ENCODE measurements at regions not wholly inside any gene's neighbourhood (a gene's known extent, or its start where the extent isn't known, plus 50 kb on each side); places are given as distances from the start of the nearest gene placed in this dataset.

DNA sequence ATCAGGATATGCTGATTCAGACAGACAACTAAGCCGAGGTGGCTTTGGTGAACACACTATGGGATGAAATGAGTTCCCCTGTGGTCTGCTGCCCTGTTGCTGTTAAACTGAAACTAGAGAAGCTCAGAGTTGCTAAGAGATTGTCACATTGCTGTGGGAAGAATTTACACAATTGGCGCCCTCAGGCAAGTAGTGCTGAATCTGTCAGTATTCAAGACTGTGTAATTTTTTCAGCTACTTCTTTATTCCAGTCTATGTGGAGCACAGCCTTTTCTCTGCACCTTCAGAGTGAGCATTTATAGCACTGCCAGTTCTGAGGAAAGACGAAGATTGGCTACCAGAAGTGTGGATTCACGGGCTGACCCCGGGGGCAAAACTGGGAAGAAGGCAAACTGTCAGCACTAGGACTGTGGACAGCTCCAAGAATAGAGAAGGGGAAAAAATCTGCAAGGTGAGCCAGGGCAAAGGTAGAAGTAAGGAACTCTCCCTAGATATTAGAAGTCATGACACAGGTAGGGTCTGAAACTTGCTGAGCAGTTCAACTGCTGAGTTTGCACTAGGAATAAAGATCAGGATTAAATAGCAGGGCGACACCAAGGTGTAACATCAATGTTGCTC, 218.8 kb upstream of the TMPO start:
- no peak overlapping the region for H3K4me2 ChIP-seq (ENCODE audit: low read length)
- TF ChIP-seq, protein P1, sequence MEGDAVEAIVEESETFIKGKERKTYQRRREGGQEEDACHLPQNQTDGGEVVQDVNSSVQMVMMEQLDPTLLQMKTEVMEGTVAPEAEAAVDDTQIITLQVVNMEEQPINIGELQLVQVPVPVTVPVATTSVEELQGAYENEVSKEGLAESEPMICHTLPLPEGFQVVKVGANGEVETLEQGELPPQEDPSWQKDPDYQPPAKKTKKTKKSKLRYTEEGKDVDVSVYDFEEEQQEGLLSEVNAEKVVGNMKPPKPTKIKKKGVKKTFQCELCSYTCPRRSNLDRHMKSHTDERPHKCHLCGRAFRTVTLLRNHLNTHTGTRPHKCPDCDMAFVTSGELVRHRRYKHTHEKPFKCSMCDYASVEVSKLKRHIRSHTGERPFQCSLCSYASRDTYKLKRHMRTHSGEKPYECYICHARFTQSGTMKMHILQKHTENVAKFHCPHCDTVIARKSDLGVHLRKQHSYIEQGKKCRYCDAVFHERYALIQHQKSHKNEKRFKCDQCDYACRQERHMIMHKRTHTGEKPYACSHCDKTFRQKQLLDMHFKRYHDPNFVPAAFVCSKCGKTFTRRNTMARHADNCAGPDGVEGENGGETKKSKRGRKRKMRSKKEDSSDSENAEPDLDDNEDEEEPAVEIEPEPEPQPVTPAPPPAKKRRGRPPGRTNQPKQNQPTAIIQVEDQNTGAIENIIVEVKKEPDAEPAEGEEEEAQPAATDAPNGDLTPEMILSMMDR (IDR thresholded peaks at IDR 0.05; ENCODE audit: low read depth, low read length) = no peak
- no peak for TF ChIP-seq EZH2phosphoT487 (IDR thresholded peaks at IDR 0.05; ENCODE audit: low read depth)
- no peak overlapping the region for H3K9ac ChIP-seq (ENCODE audit: low read length)
- no peaks in the 10 kb centered on the region for H3K79me2 ChIP-seq (ENCODE audit: low read length)
- peaks cover 13% of the 10 kb centered on the region; the same call in 1 of the 2 replicates for H4K20me1 ChIP-seq (ENCODE audit: insufficient read depth, low read length)
- peaks cover 84% of the 10 kb centered on the region for H3K27me3 ChIP-seq (ENCODE audit: low read depth, low read length)
- no peak overlapping the region for H2AFZ ChIP-seq (ENCODE audit: low read depth, low read length)
- H3K27ac ChIP-seq (ENCODE audit: low read length) = no peak overlapping the region
- H3K4me1 ChIP-seq (ENCODE audit: low read length) = no peaks in the 10 kb centered on the region
- H3K4me3 ChIP-seq (ENCODE audit: low read length) = no peak overlapping the region
- no peaks in the 10 kb centered on the region for H3K36me3 ChIP-seq (replicated peaks; ENCODE audit: low read depth, low read length)
- no peaks in the 10 kb centered on the region for H3K9me3 ChIP-seq (ENCODE audit: insufficient read depth, low read length)

DNA sequence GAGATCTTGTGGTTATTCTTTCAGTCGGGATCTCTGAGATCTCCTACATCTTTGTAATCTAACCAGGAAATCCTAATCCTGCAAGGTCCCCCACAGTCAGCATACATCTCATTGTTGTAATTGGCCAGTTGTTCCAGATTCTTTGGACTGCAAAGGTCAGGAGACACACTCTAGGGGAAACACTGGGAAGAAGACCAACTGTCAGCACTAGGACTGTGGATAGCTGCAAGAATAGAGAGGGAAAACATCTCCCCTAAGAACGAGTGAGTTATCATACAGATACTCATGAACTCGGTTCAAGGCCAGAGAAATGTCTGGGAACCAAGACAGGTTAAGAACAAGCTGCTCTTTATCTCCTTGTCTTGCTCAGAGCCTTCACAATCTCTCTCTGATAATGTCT, 217.9 kb upstream of the TMPO start:
- Histone ChIP-seq H3K4me3 (ENCODE audit: low read length) (no peak overlapping the region), H4K20me1 (ENCODE audit: insufficient read depth, low read length) (peaks cover 13% of the 10 kb centered on the region; the same call in 1 of the 2 replicates), H3K27ac (ENCODE audit: low read length) (no peak overlapping the region), H3K27me3 (ENCODE audit: low read depth, low read length) (peaks cover 82% of the 10 kb centered on the region), H3K79me2 (ENCODE audit: low read length) (no peaks in the 10 kb centered on the region), H3K36me3 (replicated peaks; ENCODE audit: low read depth, low read length) (no peaks in the 10 kb centered on the region), H3K9ac (ENCODE audit: low read length) (no peak overlapping the region), H2AFZ (ENCODE audit: low read depth, low read length) (no peak overlapping the region), H3K4me2 (ENCODE audit: low read length) (no peak overlapping the region), H3K4me1 (ENCODE audit: low read length) (no peaks in the 10 kb centered on the region), H3K9me3 (ENCODE audit: insufficient read depth, low read length) (no peaks in the 10 kb centered on the region)
- no peak for TF ChIP-seq EZH2phosphoT487 (IDR thresholded peaks at IDR 0.05; ENCODE audit: low read depth)
- TF ChIP-seq, protein P1 (IDR thresholded peaks at IDR 0.05; ENCODE audit: low read depth, low read length) = no peak

DNA sequence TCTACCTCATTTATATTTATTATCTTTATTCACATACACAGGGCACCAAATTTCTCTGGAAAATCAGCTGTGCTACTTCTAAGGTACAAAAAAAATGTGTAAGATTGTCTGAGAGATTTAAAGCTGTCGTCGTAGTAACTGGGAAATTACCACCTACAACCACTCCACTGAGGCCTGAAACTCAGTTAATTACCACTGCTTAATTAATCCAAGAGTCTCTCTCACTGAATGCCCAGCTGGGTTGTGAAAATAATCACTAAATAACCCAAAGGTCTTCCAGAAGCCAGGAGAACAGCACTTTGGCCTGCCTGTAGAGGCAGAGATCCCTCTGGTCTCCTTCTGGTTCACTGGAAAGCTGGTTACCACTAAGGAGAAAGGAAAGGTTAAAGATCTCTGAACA, 207.2 kb upstream of the TMPO start:
- Histone ChIP-seq H4K20me1 (ENCODE audit: insufficient read depth, low read length) (no peaks in the 10 kb centered on the region), H3K79me2 (ENCODE audit: low read length) (no peaks in the 10 kb centered on the region), H3K4me2 (ENCODE audit: low read length) (no peak overlapping the region), H3K9ac (ENCODE audit: low read length) (no peak overlapping the region), H3K27ac (ENCODE audit: low read length) (no peak overlapping the region), H3K4me1 (ENCODE audit: low read length) (no peaks in the 10 kb centered on the region), H3K36me3 (replicated peaks; ENCODE audit: low read depth, low read length) (no peaks in the 10 kb centered on the region), H3K27me3 (ENCODE audit: low read depth, low read length) (peaks cover 13% of the 10 kb centered on the region; the same call in 1 of the 2 replicates), H2AFZ (ENCODE audit: low read depth, low read length) (no peak overlapping the region), H3K4me3 (ENCODE audit: low read length) (no peak overlapping the region), H3K9me3 (ENCODE audit: insufficient read depth, low read length) (no peaks in the 10 kb centered on the region)
- TF ChIP-seq, protein P1 (IDR thresholded peaks at IDR 0.05; ENCODE audit: low read depth, low read length) = no peak
- no peak for TF ChIP-seq EZH2phosphoT487 (IDR thresholded peaks at IDR 0.05; ENCODE audit: low read depth)

DNA sequence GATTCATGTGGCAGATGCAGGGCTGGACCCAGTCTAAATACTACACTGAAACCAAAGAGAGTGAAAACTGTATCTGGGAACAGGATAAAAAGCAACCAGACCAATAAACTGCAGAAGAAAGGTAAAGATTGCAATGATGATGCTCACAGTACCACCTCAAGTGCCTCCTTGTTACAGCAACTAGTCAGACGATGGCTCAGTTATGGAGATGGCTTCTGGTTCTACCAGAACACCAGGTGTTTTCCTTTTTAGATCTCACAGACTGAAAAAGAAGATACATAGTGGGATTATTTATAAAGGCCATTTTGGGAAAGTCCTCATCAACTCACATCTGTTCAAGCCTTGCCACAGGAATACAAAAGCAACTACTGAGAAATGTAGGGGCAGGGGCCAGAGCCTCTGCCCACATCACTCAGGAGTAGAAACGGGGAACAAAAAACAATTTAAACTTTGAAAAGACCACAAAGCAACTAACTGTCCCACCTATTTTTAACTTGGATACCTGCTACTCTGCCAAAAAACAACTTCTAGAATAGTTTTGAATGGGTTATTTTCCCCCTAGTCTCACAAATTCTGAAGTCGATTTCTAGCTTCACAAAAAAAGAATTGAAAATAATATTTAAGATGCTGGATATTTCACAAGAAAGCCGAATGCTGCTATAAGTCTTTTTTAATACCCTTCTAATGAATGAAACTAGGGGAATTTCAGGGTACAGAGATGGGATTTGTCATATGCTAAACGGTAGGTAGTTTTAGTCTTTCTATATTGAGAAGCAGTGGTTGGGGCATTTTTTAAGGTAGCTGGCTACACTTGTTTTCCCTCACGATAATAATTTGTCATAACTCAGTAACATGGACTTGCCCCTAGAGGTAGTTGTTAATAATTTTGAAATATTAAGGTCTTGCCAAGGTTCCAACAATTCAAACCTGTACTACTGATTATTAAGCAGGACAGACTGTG, 197.2 kb upstream of the TMPO start:
- H3K27me3 ChIP-seq (ENCODE audit: low read depth, low read length) = peaks cover 12% of the 10 kb centered on the region
- no peak overlapping the region for H3K9ac ChIP-seq (ENCODE audit: low read length)
- H3K36me3 ChIP-seq (replicated peaks; ENCODE audit: low read depth, low read length) = no peaks in the 10 kb centered on the region
- H3K4me1 ChIP-seq (ENCODE audit: low read length) = no peaks in the 10 kb centered on the region
- no peak for TF ChIP-seq EZH2phosphoT487 (IDR thresholded peaks at IDR 0.05; ENCODE audit: low read depth)
- TF ChIP-seq, protein P1 (IDR thresholded peaks at IDR 0.05; ENCODE audit: low read depth, low read length) = no peak
- no peaks in the 10 kb centered on the region for H4K20me1 ChIP-seq (ENCODE audit: insufficient read depth, low read length)
- no peak overlapping the region for H2AFZ ChIP-seq (ENCODE audit: low read depth, low read length)
- no peak overlapping the region for H3K4me3 ChIP-seq (ENCODE audit: low read length)
- H3K79me2 ChIP-seq (ENCODE audit: low read length) = no peaks in the 10 kb centered on the region
- H3K27ac ChIP-seq (ENCODE audit: low read length) = no peak overlapping the region
- no peak overlapping the region for H3K4me2 ChIP-seq (ENCODE audit: low read length)
- H3K9me3 ChIP-seq (ENCODE audit: insufficient read depth, low read length) = no peaks in the 10 kb centered on the region

All from OCI-LY3 (cell line).